Effector memory CD4-positive, alpha-beta T cell (primary cell): ENCODE measurements at regions not wholly inside any gene's neighbourhood (a gene's known extent, or its start where the extent isn't known, plus 50 kb on each side); places are given as distances from the start of the nearest gene placed in this dataset.
"Not testable (repeated sequence)": the region's sequence is repeated elsewhere in the genome, so short reads cannot be mapped to it uniquely, and the experiment has no call there.

Source experiments
- DNase-seq, 3 donors: peaks; one replicate each; pipeline ENCODE4 v3.0.0-alpha.2; 2020
- H3K27ac ChIP-seq: 2 replicates; pipeline ENCODE4 v1.7.0; 2013; ENCODE audit warnings: mild to moderate bottlenecking, low read length, moderate library complexity; ENCODE audit not compliant: insufficient read depth, poor library complexity, severe bottlenecking
- H3K27me3 ChIP-seq: replicated peaks from 2 replicates; pipeline ENCODE4 v1.7.0; 2013; ENCODE audit warnings: mild to moderate bottlenecking, low read length; ENCODE audit not compliant: insufficient read depth, control insufficient read depth, poor library complexity, severe bottlenecking
- H3K36me3 ChIP-seq: 2 replicates; pipeline ENCODE4 v1.7.0; 2013; ENCODE audit warnings: mild to moderate bottlenecking, low read length, moderate library complexity; ENCODE audit not compliant: control insufficient read depth, insufficient read depth
- H3K4me1 ChIP-seq: 2 replicates; pipeline ENCODE4 v1.7.0; 2013; ENCODE audit warnings: low read length, mild to moderate bottlenecking; ENCODE audit not compliant: control insufficient read depth, insufficient read depth, poor library complexity, severe bottlenecking
- H3K4me3 ChIP-seq: 2 replicates; pipeline ENCODE4 v1.7.0; 2013; ENCODE audit warnings: low read length, low read depth, mild to moderate bottlenecking; ENCODE audit not compliant: insufficient read depth, poor library complexity, severe bottlenecking
- H3K9me3 ChIP-seq: 2 replicates; pipeline ENCODE4 v1.7.0; 2013; ENCODE audit warnings: mild to moderate bottlenecking, low read length, moderate library complexity; ENCODE audit not compliant: control insufficient read depth

DNA sequence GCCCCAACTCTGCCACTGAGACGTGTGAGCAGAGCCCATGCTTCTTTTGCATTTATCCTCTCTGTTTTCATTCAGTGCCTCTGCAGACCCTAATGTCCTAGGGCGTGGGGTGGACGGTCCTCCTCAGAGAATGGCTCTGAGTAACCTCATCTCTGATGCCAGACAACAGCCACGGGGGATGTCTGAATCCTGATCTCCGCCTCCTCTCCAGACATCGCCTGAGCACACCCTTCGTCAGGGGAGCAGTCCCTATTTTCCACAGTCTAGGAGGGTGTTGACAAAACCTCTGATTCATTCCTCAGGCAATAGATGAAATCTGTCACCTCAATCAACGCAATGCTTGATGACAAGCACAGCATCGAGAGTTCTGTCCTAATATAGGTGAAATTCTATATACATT is 109.2 kb upstream of the DYRK2 start:
- Histone ChIP-seq H3K27ac (no peak overlapping the region), H3K9me3 (no peaks in the 10 kb centered on the region), H3K27me3 (no peaks in the 10 kb centered on the region), H3K4me3 (no peak overlapping the region), H3K4me1 (no peaks in the 10 kb centered on the region), H3K36me3 (no peaks in the 10 kb centered on the region)
- DNase-seq: no peak

DNA sequence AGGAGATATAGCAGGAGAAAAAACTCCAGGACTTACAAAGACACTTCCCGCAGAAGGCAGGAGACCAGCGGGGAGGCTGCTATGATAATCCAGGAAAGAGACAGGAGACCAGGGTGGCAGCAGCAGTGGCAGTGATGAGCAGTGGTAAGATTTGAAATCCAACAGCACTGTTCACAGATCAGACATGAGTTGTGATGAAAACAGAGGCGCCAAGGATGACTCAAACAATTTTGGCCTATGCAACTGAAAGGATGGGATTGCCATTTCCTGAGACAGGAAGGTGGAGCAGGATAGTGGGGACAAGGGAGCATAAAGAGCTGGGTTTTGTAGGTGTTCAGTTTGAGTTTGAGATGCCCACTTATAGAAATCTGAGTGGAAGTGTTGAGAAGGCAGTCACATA is 108.6 kb upstream of the DYRK2 start:
- Histone ChIP-seq H3K4me3 (no peak overlapping the region), H3K4me1 (no peaks in the 10 kb centered on the region), H3K9me3 (no peaks in the 10 kb centered on the region), H3K27me3 (no peaks in the 10 kb centered on the region), H3K27ac (no peak overlapping the region), H3K36me3 (no peaks in the 10 kb centered on the region)
- DNase-seq: no peak

DNA sequence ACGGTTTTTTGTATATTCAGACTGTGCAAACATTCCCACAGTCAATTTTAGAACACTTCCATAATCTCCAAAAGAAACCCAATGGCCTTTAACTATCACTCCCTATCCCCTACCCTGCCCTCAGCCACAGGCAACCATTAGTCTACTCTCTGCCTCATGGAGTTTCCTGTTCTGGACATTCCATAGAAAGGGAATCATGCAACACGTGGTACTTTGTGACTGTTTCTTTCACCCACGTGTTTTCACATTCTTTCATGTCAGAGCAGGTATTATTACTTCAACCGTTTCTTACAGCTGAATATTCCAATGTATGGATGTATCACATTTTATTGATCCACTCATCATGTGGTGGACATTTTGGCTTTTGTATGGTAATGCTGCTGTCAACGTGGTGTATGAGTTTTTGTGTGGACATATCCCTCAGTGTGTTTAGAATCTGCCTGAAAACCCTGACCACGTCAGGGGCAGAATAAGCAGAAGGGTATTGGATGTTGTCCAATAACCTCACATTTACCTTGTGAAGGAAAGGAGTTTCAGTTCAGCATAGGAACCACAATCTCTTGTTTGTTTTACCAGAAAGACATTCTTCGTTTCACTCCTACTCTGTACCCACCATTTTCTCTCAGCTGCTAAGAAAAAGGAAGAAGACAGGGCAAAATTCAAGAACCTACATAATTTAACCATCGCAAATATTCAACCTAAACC is 107.5 kb upstream of the DYRK2 start:
- Histone ChIP-seq H3K4me3 (no peak overlapping the region), H3K27me3 (no peaks in the 10 kb centered on the region), H3K27ac (no peak overlapping the region), H3K4me1 (no peaks in the 10 kb centered on the region), H3K36me3 (no peaks in the 10 kb centered on the region), H3K9me3 (no peaks in the 10 kb centered on the region)
- no peak for DNase-seq

DNA sequence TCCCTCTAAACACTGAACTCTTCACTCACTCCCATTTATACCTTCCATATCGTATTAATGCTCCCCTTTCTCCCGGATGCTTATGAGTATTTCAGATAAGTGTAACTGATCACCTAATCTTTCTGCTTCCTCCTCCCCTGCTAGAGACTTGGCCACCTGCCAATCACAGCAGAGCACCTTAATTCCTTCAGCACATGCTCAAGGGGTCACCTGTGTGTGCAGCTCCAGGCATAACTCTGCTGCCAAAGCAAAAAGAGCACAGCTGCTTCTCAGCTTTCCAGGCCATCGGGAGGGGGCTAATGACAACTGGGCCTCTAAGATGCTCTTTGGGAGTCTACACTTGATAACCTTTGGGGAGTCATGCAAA is 106.9 kb upstream of the DYRK2 start:
- Histone ChIP-seq H3K4me3 (no peak overlapping the region), H3K4me1 (no peaks in the 10 kb centered on the region), H3K27ac (no peak overlapping the region), H3K9me3 (no peaks in the 10 kb centered on the region), H3K36me3 (no peaks in the 10 kb centered on the region), H3K27me3 (no peaks in the 10 kb centered on the region)
- no peak for DNase-seq

DNA sequence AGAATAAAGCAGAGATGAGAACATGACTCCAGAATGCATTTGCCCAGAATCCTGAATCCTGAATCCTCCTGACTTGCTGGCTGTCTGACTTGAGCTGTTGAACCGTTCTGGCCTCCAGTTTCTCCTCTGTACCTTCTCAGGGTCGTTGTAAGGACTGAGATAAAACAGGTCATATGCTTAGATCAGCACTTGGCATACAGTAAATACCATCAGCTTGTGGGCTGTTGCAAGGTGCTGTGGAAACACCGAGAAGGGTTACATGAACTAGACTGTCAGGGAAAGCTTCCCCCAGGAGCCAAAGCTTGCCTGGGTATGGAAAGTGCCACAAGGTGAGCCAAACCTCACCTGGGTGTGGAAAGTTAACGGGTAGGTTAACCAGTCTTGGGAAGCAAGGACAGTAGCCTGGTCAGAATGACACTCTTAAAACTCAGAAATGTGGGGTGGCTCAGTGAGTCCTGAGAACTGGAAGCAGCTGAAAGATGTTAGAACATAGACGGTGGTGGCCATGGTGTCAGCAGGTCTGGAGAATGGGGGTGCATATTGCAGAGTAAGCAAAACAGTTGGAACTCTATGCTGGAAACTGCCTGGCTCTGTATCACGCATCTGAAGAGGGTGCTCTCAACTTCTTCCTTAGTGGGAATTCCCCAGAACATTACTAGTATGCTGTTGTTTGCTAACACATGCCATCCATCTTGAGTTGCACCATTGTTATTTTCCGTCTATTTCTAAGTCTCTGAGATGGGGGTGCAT is 105.3 kb upstream of the DYRK2 start:
- no peaks in the 10 kb centered on the region for H3K36me3 ChIP-seq
- H3K27me3 ChIP-seq: no peaks in the 10 kb centered on the region
- no peak overlapping the region for H3K27ac ChIP-seq
- H3K4me1 ChIP-seq: no peaks in the 10 kb centered on the region
- H3K9me3 ChIP-seq: no peaks in the 10 kb centered on the region
- DNase-seq: no peak
- no peak overlapping the region for H3K4me3 ChIP-seq

DNA sequence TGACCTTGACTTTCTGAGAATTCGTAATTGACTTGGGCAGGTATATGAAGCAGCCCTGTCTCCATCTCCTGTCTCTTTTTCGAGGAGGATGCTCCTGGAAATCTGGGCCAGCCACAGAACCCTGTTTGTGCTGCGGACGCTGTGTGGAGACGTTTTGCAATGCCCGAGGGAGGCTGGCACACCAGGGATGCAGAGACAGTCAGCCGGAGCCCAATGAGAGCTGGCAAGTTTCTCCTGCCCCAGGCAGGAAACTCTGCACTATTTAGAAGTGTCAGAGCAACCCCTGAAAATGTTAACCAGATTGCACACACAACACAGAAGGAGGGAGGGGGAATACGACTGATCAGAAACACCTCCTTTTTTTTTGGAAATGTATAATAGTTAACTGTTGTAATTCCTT is 103.2 kb upstream of the DYRK2 start:
- no peak for DNase-seq
- H3K36me3 ChIP-seq: no peaks in the 10 kb centered on the region
- no peaks in the 10 kb centered on the region for H3K9me3 ChIP-seq
- H3K27ac ChIP-seq: no peak overlapping the region
- H3K4me1 ChIP-seq: no peaks in the 10 kb centered on the region
- H3K27me3 ChIP-seq: no peaks in the 10 kb centered on the region
- no peak overlapping the region for H3K4me3 ChIP-seq

DNA sequence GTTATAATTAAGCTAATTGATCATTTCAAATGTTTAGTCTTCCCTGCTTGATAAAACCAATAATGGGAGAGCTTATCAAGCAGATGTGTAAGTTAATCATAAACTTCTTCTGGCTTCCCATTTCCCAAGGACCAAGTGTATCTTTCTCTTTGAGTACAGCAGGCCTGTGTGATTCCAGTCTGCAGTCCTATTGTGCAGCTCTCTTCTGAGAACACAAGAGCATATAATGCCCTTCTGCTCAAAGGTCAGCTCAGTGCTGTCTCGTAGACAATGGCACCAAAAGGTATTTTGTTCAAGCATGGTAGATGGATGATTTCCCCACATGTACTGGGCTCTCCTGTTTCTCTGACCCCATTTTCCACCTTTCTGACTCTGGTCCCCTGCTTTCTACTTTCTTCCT is 101.8 kb upstream of the DYRK2 start:
- H3K36me3 ChIP-seq: no peaks in the 10 kb centered on the region
- no peaks in the 10 kb centered on the region for H3K4me1 ChIP-seq
- no peak overlapping the region for H3K4me3 ChIP-seq
- no peaks in the 10 kb centered on the region for H3K9me3 ChIP-seq
- DNase-seq: no peak
- H3K27me3 ChIP-seq: no peaks in the 10 kb centered on the region
- no peak overlapping the region for H3K27ac ChIP-seq

DNA sequence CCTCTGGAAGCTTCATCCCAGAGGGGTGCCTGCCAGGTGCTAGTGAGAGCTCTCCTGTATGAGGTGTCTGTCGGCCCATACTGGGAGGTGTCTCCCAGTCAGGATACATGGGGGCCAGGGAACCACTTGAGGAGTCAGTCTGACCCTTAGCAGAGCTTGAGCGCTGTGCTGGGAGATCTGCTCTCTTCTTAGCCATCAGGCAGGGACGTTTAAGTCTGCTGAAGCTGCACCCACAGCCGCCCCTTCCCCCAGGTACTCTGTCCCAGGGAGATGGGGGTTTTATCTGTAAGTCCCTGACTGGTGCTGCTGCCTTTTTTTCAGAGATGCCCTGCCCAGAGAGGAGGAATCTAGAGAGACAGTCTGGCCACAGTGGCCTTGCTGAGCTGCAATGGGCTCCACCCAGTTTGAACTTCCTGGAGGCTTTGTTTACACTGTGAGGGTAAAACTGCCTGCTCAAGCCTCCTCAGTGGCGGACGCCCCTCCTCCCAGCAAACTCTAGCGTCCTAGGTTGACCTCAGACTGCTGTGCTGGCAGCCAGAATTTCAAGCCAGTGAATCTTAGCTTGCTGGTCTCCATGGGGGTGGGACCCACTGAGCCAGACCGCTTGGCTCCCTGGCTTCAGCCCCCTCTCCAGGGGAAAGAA is 93.3 kb upstream of the DYRK2 start:
- not testable (repeated sequence) for H3K27me3 ChIP-seq, H3K27ac ChIP-seq, H3K9me3 ChIP-seq, H3K36me3 ChIP-seq, H3K4me3 ChIP-seq
- DNase-seq: peak in 1 of 3 donors; percentile 1
- peaks cover 15% of the 10 kb centered on the region for H3K4me1 ChIP-seq

DNA sequence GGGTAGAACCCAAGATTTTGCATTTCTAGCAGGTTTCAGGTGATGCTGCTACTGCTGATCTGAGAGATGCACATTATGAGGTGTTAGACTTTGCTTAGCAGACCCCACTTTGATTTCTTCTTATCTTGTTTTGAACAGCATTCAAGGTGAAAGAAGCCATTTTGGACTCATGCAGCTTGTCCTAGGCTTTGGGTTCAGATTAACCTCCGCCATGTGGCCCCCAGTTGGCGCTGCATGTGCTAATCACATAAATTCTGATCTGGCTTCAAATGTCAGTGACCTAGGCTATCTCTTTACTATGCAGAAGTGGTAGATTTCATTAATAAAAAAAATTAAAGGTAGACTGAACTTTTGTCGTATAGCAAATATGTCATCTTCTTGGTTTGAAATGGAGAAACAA is 89.8 kb upstream of the DYRK2 start:
- H3K36me3 ChIP-seq: no peaks in the 10 kb centered on the region
- H3K27ac ChIP-seq: no peak overlapping the region
- H3K9me3 ChIP-seq: no peaks in the 10 kb centered on the region
- no peak overlapping the region for H3K4me3 ChIP-seq
- no peak for DNase-seq
- H3K4me1 ChIP-seq: peaks cover 15% of the 10 kb centered on the region
- H3K27me3 ChIP-seq: no peaks in the 10 kb centered on the region

DNA sequence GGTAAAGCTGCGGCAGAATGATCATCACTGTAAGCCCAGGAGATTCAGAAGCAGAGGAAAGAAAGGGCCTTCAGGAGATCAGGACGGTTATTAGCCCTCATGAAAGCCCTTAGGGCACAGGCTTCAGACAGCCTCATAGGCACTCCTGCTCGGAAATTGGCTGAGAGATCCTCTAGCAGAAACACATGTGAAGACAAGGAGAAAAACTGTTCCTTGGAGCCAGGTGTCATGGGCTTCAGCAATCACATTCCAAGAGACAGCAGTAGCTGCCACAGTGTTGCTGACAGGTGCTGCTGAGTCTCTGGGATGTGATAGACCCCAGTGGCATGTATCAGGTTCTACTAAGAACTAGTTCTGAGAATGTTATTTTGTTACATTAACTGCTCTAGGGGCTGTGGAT is 88.8 kb upstream of the DYRK2 start:
- H3K27ac ChIP-seq: no peak overlapping the region
- no peak for DNase-seq
- no peaks in the 10 kb centered on the region for H3K27me3 ChIP-seq
- H3K4me3 ChIP-seq: no peak overlapping the region
- H3K4me1 ChIP-seq: peaks cover 12% of the 10 kb centered on the region
- no peaks in the 10 kb centered on the region for H3K9me3 ChIP-seq
- H3K36me3 ChIP-seq: no peaks in the 10 kb centered on the region
